ENCODE measurements at regions not wholly inside any gene's neighbourhood (a gene's known extent, or its start where the extent isn't known, plus 50 kb on each side); places are given as distances from the start of the nearest gene placed in this dataset.

GRCh38 chr1:96292141-96292540 is 429.4 kb upstream of the PTBP2 start:
- Histone ChIP-seq H4K20me1 (ENCODE audit: low read length) (no peaks in the 10 kb centered on the region), H3K4me2 (ENCODE audit: low read length) (no peak overlapping the region), H3K27ac (ENCODE audit: low read length) (no peak overlapping the region), H3F3A (ENCODE audit: low read length, unreplicated experiment) (no peaks in the 10 kb centered on the region), H3K4me3 (ENCODE audit: low read length) (no peak overlapping the region), H3K36me3 (ENCODE audit: low read depth, low read length) (no peaks in the 10 kb centered on the region), H3K4me1 (ENCODE audit: insufficient read depth, low read length) (no peaks in the 10 kb centered on the region), H2AFZ (ENCODE audit: low read length) (no peak overlapping the region), H3K79me2 (ENCODE audit: low read length) (no peaks in the 10 kb centered on the region), H3K9ac (ENCODE audit: low read length) (no peak overlapping the region), H3K9me2 (replicated peaks; ENCODE audit: low read length) (no peaks in the 10 kb centered on the region), H3K27me3 (ENCODE audit: low read length) (no peaks in the 10 kb centered on the region), H3K9me3 (ENCODE audit: low read length) (no peaks in the 10 kb centered on the region)
- ChIA-PET POLR2A (ENCODE audit: unreplicated experiment) (no interaction called here), CTCF (no interaction called here)
- no peak for DNase-seq
- no peak for ATAC-seq
- BruUV-seq (replicated peaks): no TSS peak
- no peak for TF ChIP-seq CTCF (conservative IDR thresholded peaks at IDR 0.05; ENCODE audit: low read depth, low read length)
- TF ChIP-seq EZH2phosphoT487 (IDR thresholded peaks at IDR 0.05; ENCODE audit: borderline replicate concordance, low read length): no peak
- TF ChIP-seq EZH2 (IDR thresholded peaks at IDR 0.05; ENCODE audit: low read length, unreplicated experiment): no peak
- intact Hi-C loops (cut with micrococcal nuclease): no loop called here

- TF ChIP-seq EZH2phosphoT487 (IDR thresholded peaks at IDR 0.05; ENCODE audit: borderline replicate concordance, low read length): no peak
- TF ChIP-seq CTCF (conservative IDR thresholded peaks at IDR 0.05; ENCODE audit: low read depth, low read length): no peak
- no peak for TF ChIP-seq EZH2 (IDR thresholded peaks at IDR 0.05; ENCODE audit: low read length, unreplicated experiment)
- ChIA-PET POLR2A (ENCODE audit: unreplicated experiment) (no interaction called here), CTCF (no interaction called here)
- Histone ChIP-seq H2AFZ (ENCODE audit: low read length) (no peak overlapping the region), H3K4me2 (ENCODE audit: low read length) (no peak overlapping the region), H3K9ac (ENCODE audit: low read length) (no peak overlapping the region), H3K4me3 (ENCODE audit: low read length) (no peak overlapping the region), H3K36me3 (ENCODE audit: low read depth, low read length) (no peaks in the 10 kb centered on the region), H3K9me3 (ENCODE audit: low read length) (no peaks in the 10 kb centered on the region), H3K27me3 (ENCODE audit: low read length) (no peaks in the 10 kb centered on the region), H3K9me2 (replicated peaks; ENCODE audit: low read length) (no peaks in the 10 kb centered on the region), H4K20me1 (ENCODE audit: low read length) (no peaks in the 10 kb centered on the region), H3K27ac (ENCODE audit: low read length) (no peak overlapping the region), H3K4me1 (ENCODE audit: insufficient read depth, low read length) (peaks cover 3% of the 10 kb centered on the region; the same call in 1 of the 2 replicates), H3K79me2 (ENCODE audit: low read length) (no peaks in the 10 kb centered on the region), H3F3A (ENCODE audit: low read length, unreplicated experiment) (no peaks in the 10 kb centered on the region)
- BruUV-seq (replicated peaks): no TSS peak
- DNase-seq: no peak
- intact Hi-C loops (cut with micrococcal nuclease): no loop called here
- ATAC-seq: no peak
These were observed 424.6 kb upstream of the PTBP2 start for GRCh38 chr1:96296991-96297390.

- Histone ChIP-seq H3K27me3 (ENCODE audit: low read length) (peaks cover 7% of the 10 kb centered on the region; the same call in 1 of the 2 replicates), H3K4me1 (ENCODE audit: insufficient read depth, low read length) (peaks cover 2% of the 10 kb centered on the region; the same call in 1 of the 2 replicates), H3K36me3 (ENCODE audit: low read depth, low read length) (no peaks in the 10 kb centered on the region), H2AFZ (ENCODE audit: low read length) (no peak overlapping the region), H3K9me2 (replicated peaks; ENCODE audit: low read length) (no peaks in the 10 kb centered on the region), H4K20me1 (ENCODE audit: low read length) (no peaks in the 10 kb centered on the region), H3K9ac (ENCODE audit: low read length) (no peak overlapping the region), H3K4me2 (ENCODE audit: low read length) (no peak overlapping the region), H3K79me2 (ENCODE audit: low read length) (no peaks in the 10 kb centered on the region), H3F3A (ENCODE audit: low read length, unreplicated experiment) (no peaks in the 10 kb centered on the region), H3K9me3 (ENCODE audit: low read length) (no peaks in the 10 kb centered on the region), H3K27ac (ENCODE audit: low read length) (no peak overlapping the region), H3K4me3 (ENCODE audit: low read length) (no peak overlapping the region)
- ATAC-seq (no peak), DNase-seq (peak; percentile 48)
- intact Hi-C loops (cut with micrococcal nuclease): no loop called here
- CTCF ChIA-PET: no interaction called here
- no TSS peak for BruUV-seq (replicated peaks)
- TF ChIP-seq EZH2phosphoT487 (IDR thresholded peaks at IDR 0.05; ENCODE audit: borderline replicate concordance, low read length) (no peak), CTCF (conservative IDR thresholded peaks at IDR 0.05; ENCODE audit: low read depth, low read length) (no peak), EZH2 (IDR thresholded peaks at IDR 0.05; ENCODE audit: low read length, unreplicated experiment) (no peak)
- POLR2A ChIA-PET (ENCODE audit: unreplicated experiment): no interaction called here
These were observed 414.6 kb upstream of the PTBP2 start for GRCh38 chr1:96306809-96307560.
